MV-4-11 (cell line): ENCODE measurements at regions not wholly inside any gene's neighbourhood (a gene's known extent, or its start where the extent isn't known, plus 50 kb on each side); places are given as distances from the start of the nearest gene placed in this dataset.
"Not testable (repeated sequence)": the region's sequence is repeated elsewhere in the genome, so short reads cannot be mapped to it uniquely, and the experiment has no call there.

ENCODE experiments used
- DNase-seq: peaks from one replicate; lab custom pipeline; 2025; lab: John Stamatoyannopoulos, UW

- no peak for DNase-seq
These were observed 186.1 kb upstream of the ADRA1D start for GRCh38 chr20:4435225-4435624.

DNA sequence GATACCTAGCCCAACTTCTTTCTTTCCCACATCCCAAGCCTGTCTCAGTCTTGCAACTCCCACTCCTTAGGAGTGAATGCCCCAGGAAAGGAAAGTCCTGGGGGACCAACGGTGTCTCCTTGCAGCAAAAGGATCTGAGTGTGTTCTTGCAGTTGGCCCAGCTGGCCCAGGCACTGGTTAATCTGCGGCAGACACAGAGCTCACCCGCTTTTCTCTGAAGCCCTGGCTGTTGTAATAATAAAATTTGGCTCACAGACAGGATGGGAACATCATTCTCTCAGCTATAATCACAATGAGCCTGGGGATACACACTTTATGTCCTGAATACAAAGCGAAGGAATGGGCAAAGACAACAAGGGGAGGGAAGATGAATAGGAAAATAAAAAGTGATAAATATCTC is 185.6 kb upstream of the ADRA1D start:
- no peak for DNase-seq

GRCh38 chr20:4431446-4431845 is 182.4 kb upstream of the ADRA1D start:
- DNase-seq: no peak

DNA sequence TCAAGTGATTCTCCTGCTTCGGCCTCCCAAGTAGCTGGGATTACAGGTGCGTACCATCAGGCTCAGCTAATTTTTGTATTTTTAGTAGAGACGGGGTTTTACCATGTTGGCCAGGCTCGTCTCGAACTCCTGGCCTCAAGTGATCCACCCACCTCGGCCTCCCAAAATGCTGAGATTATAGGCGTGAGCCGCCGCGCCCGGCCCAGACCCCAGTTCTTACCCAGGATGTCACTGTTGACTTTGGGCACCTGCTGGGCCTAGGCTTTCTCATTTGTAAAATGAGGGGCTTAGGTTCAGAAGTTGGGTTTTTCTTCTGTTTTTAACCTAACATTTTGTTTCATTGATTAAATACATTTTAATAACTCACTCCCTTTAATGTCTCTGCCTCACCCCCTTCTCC is 181.7 kb upstream of the ADRA1D start:
- DNase-seq: not testable (repeated sequence)

GRCh38 chr20:4427940-4428586 is 179.0 kb upstream of the ADRA1D start:
- DNase-seq: peak; percentile 87

DNA sequence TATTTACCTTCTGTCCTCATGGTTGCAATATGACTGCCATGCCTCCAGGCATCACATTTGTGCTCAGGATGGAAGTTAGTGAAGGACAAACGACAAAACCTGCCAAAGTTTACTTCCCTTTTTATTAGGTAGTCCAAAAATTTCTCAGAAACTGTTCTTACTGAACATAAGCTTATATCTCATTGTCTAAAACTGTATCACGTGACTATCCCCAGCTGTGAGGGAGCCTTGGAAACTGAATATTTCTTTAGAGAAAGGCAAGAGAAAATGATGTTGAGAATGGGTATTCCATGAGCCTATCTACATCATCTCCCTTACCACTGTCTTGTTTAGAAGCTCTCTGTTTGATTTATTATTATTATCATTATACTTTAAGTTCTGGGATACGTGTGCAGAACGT is 169.1 kb upstream of the ADRA1D start:
- no peak for DNase-seq

GRCh38 chr20:4415281-4415680 is 166.2 kb upstream of the ADRA1D start:
- peak; percentile 78 for DNase-seq

DNA sequence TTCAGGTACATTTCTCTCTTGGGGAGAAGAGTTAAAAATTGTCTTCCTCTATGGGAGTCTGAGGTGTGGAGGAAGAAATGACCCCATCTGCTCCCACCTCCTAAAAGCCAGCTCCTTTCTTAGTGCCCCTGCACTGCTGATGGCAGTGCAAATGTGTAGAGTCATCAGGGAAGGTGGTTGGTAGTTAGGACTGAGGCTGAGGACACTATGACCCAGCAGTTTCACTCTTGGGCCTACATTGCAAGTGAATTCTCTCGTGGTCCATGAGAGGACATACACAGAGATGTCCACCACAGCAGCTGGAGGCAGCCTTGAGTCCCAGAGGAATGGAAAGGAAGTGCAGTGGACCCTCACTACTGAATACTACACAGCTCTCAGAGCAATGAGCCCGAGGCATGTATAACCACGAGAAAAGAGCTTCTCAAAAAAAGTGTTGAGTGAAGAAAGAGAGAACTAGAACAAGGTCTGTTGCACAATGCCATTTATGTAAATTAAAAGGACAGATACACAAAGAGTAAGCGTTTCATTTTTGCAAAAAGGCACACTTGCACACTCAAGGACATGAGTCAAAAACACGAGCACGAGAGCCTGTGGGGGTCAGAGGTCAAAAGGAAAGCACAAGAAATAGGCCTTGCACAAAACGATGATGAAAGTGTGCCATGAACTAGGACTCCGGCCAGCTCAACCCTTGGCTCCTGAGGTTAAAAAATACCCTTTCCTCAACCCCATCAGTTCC is 164.4 kb upstream of the ADRA1D start:
- DNase-seq: peak; percentile 85

- DNase-seq: no peak
These were observed 163.1 kb upstream of the ADRA1D start for GRCh38 chr20:4412216-4412615.

GRCh38 chr20:4411744-4412143 is 162.7 kb upstream of the ADRA1D start:
- no peak for DNase-seq

DNA sequence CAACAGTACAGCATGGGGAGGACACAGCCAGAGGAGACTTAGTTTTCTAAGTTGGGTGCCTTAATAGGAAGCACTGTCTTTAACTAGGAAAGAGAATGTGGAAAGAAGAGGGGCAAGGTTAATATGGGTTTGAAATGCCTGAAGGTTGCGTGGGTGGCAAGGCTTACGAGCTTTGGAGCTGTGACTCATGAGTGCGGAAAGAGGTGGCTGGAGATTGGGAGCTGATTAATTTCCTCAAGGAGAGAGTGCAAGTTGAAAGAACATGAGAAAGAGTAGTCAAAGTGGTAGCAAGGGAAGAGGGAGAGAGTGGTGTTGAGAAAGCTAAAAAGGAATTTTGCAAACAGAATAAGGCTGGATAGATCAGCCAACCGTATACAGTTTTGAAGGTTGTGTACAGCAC is 157.5 kb upstream of the ADRA1D start:
- DNase-seq: peak; percentile 20

DNA sequence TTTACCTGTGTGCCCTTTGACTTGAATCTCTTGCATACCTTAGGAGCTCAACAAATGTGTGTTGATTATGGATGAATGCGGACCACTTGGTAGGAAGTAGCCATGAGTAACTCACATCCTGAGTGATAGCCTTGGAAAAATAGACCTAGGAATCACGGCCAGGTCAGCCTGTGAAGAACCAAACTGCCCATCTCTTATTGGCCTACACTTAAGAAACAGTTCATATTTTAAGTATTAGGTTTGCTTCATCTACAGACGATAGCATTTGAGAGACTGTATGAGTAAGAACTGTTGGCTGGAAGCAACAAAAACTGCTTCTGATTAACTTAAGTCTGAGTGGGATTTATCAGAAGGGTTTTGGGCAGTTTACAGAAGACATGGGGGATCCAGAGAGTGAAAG is 152.5 kb upstream of the ADRA1D start:
- no peak for DNase-seq

- no peak for DNase-seq
These were observed 135.9 kb upstream of the ADRA1D start for GRCh38 chr20:4384961-4385360.

GRCh38 chr20:4383961-4384360 is 134.9 kb upstream of the ADRA1D start:
- DNase-seq: no peak

DNA sequence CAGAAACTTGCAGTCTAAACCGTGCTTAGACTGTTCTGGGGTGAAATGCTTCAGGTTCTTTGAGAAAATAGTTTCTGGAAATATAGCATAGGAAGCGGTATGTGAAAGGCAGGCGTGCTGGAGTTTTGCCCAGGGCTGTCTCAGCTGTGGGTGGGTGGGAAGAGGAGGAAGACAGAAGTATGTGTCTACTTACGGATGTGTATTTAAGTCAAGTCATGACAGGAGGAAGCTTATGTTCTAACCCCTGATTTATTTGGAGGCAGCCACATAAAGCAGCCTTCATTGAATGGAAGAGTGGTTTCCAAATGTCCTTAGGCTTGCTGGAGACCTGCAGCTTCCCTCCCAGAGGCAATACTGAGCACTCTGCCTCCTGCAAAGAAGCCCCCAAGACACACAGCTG is 126.8 kb upstream of the ADRA1D start:
- DNase-seq: peak; percentile 78

DNA sequence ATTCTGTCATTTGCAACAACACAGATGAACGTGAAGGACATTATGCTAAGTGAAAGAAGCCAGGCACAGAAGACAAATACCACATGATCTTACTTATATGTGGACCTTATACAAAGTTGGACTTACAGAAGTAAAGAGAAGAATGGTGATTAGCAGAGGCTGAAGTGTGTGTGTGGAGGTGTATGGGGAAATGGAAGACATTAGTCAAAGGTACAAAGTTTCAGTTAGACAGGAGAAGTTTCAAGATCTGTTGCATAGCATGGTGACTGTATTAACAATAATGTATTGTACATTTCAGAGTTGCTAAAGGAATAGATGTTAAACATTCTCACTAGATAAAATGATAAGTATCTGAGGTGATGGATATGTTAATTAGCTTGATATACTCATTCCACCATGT is 124.4 kb upstream of the ADRA1D start:
- no peak for DNase-seq

- peak; percentile 85 for DNase-seq
These were observed 122.7 kb upstream of the ADRA1D start for GRCh38 chr20:4371623-4372251.

- peak; percentile 6 for DNase-seq
These were observed 121.8 kb upstream of the ADRA1D start for GRCh38 chr20:4370851-4371250.

DNA sequence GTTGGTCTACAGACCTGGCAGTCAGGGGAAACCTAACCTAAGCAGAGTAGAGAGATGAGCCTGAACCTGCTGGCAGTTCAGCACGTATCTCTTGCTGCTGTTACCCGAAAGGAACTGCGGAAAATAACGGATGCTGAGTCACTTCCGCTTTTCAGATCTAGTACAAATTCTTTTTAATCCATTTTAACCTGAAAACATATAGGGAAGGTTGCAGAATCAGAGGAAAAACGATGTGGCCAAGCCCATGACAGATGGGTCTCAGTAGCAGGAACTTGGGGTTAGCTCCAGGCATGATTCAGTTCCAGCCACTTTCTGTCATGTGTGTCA is 120.7 kb upstream of the ADRA1D start:
- peak; percentile 98 for DNase-seq

DNA sequence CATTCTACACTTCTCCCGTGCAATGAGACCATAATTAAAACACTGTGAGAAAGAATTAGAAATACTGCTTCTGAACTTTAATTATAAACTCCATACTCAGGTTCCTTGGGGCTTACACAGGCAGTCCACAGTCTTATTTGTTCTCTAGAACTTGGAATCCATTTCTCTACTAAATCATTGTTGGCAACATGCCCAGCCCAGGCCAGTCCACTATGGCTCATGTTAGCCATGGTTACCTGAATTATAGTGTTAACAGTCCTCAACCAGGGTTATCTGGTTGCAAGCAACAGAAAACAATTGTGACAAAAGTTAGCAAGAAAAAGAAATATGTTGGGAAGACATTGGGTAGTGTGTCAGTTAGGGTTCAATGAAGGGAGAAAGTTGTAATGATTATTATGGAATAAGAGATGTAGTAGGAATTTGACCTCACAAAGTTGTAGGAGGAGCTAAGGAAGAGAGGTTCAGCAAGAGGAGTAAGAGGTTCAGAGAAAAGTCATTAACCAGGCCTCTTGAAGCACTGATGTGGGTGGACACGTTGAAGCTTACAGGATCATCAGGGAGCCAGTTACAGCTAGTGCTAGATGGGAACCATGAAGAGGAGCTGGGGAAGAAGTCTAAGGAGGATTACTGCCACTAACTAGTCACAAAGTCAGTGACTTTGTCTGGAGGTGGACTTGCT is 120.2 kb upstream of the ADRA1D start:
- DNase-seq: no peak

DNA sequence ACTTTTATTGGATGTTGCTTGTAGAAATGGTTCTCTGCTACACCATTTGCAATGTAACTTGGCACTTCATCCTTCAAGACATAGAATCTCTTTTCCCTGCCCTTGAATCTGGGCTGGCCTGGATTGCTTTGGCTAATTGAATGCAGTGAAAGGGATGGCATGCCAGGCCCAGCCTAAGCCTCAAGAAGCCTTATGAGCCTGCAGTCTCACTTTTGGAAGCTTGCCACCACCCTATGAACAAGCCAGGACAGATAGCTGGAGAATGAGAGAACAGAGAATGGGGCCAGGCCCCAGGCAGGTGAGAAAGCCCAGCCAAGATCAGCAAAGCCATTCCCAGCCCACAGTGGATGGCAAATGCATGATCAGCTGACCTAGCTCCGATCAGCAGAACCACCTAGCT is 117.0 kb upstream of the ADRA1D start:
- DNase-seq: no peak

DNA sequence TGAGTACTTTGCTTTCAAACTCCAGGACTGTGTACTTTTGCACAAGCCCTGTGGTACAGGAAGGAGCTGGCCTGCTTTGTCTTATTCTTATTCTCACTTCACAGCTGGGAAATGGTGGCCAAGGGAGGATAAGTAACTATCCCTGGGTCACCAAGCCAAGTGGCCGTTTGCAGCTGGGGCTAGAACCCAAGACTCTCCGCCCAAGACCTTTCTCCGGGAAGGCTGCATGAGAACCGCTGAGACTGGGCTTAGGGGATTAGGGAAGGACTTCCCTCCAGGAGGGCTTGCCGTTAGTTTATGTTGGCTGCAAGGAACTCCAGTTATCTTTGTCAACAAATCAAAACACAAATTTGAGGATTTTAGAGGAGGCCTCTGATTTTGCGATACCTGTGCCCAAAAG is 109.5 kb upstream of the ADRA1D start:
- no peak for DNase-seq

DNA sequence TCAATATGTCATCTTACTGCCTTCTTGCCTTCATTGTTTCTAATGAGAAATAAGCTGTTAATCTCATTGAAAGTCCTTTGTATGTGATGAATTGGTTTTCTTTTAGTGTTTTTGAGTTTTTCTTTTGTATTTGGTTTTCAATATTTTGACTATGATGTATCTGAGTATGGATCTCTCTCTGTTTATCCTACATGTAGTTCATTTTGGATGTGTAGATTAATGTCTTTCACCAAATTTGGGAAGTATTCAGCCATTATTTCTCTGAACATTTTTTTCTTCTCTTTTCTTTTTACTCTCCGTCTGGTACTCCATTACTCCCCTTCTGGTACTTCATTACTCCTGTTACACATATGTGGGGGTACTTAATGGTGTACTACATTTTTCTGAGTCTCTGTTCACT is 103.3 kb upstream of the ADRA1D start:
- DNase-seq: no peak
